Osteocyte (in vitro differentiated cells): ENCODE measurements at regions not wholly inside any gene's neighbourhood (a gene's known extent, or its start where the extent isn't known, plus 50 kb on each side); places are given as distances from the start of the nearest gene placed in this dataset.

ENCODE experiments used
- DNase-seq: peaks from one replicate; pipeline ENCODE4 v3.0.0; 2021; ENCODE audit warnings: mixed read lengths; ENCODE audit not compliant: unreplicated experiment; ENCODE audit errors: extremely low spot score
- H3K27ac Mint-ChIP-seq: one replicate; pipeline ENCODE4 v1.8.0; 2021; ENCODE audit warnings: mild to moderate bottlenecking, mixed read lengths; ENCODE audit not compliant: unreplicated experiment
- H3K27me3 Mint-ChIP-seq: one replicate; pipeline ENCODE4 v1.8.0; 2021; ENCODE audit warnings: mixed read lengths; ENCODE audit not compliant: unreplicated experiment
- H3K36me3 Mint-ChIP-seq: one replicate; pipeline ENCODE4 v1.8.0; 2021; ENCODE audit warnings: mixed read lengths; ENCODE audit not compliant: unreplicated experiment
- H3K4me1 Mint-ChIP-seq: one replicate; pipeline ENCODE4 v1.8.0; 2021; ENCODE audit warnings: mixed read lengths; ENCODE audit not compliant: unreplicated experiment
- H3K4me3 Mint-ChIP-seq: one replicate; pipeline ENCODE4 v1.8.0; 2021; ENCODE audit warnings: mild to moderate bottlenecking, moderate library complexity, mixed read lengths; ENCODE audit not compliant: unreplicated experiment
- H3K9me3 Mint-ChIP-seq: one replicate; pipeline ENCODE4 v1.8.0; 2021; ENCODE audit warnings: mixed read lengths; ENCODE audit not compliant: unreplicated experiment
- CTCF ChIP-seq: fragments of 200-600 bp; sonication (generic); IDR thresholded peaks from 2 replicates; pipeline ENCODE4 v1.5.0; 2021; ENCODE audit warnings: antibody characterized with exemption, mild to moderate bottlenecking, moderate library complexity

- no peak overlapping the region for H3K4me3 Mint-ChIP-seq
- H3K27me3 Mint-ChIP-seq, result no peaks in the 10 kb centered on the region
- no peaks in the 10 kb centered on the region for H3K9me3 Mint-ChIP-seq
- no peaks in the 10 kb centered on the region for H3K36me3 Mint-ChIP-seq
- no peak overlapping the region for H3K27ac Mint-ChIP-seq
- no peak for TF ChIP-seq CTCF
- no peaks in the 10 kb centered on the region for H3K4me1 Mint-ChIP-seq
- DNase-seq, result no peak
Measured at GRCh38 chr11:28715726-28716125, 607.5 kb downstream of the METTL15 start.

DNA sequence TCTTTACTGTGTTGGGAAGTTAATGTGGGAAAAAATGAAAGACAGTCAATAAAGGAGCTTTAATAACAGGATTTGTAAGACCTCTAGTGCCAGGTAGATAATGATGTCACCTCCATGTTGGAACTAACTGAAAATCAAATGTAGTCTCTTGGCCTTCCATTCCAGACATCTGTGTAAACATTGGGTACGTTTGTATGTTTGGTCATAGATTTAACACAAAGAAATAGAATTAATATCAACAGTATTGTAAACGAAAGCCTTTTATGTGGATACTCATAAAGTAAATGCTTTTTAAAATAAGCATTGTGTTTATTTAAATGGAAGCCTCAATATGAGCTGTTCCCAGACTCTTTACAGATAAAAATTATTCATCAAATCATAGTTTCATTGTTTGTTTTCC is 605.7 kb downstream of the METTL15 start:
- DNase-seq, result no peak
- no peak overlapping the region for H3K27ac Mint-ChIP-seq
- H3K4me3 Mint-ChIP-seq, result no peak overlapping the region
- TF ChIP-seq CTCF, result no peak
- H3K4me1 Mint-ChIP-seq, result no peaks in the 10 kb centered on the region
- H3K36me3 Mint-ChIP-seq, result no peaks in the 10 kb centered on the region
- H3K27me3 Mint-ChIP-seq, result no peaks in the 10 kb centered on the region
- H3K9me3 Mint-ChIP-seq, result no peaks in the 10 kb centered on the region

GRCh38 chr11:28708075-28708474 is 599.9 kb downstream of the METTL15 start:
- H3K27ac Mint-ChIP-seq, result no peak overlapping the region
- no peak overlapping the region for H3K4me3 Mint-ChIP-seq
- H3K27me3 Mint-ChIP-seq, result no peaks in the 10 kb centered on the region
- H3K4me1 Mint-ChIP-seq, result no peaks in the 10 kb centered on the region
- TF ChIP-seq CTCF, result no peak
- no peaks in the 10 kb centered on the region for H3K36me3 Mint-ChIP-seq
- no peak for DNase-seq
- peaks cover 3% of the 10 kb centered on the region for H3K9me3 Mint-ChIP-seq

- Mint-ChIP-seq H3K27ac (no peak overlapping the region), H3K4me1 (peaks cover 14% of the 10 kb centered on the region)
Measured at GRCh38 chr11:28704801-28705200, 596.6 kb downstream of the METTL15 start.

DNA sequence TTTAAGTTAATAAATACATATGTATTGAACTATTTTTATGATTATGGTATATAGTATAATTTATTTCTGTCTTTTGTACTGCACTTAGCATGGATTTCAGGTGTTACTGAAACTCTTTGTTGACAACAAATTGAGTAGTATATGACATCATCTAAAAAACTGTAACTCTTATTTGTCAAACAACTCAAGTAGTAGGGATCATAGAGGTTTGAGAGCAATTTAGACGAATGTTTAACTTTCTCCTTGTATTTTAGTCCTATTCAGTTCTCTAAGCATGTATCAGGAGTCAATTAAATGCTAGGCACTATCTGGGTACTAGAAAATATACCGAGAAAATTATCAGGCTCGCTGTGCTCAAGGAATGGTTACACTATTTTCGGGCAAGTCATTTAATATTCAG is 595.2 kb downstream of the METTL15 start:
- TF ChIP-seq CTCF, result no peak
- peaks cover 14% of the 10 kb centered on the region for H3K4me1 Mint-ChIP-seq
- no peak for DNase-seq
- peaks cover 3% of the 10 kb centered on the region for H3K9me3 Mint-ChIP-seq
- no peak overlapping the region for H3K4me3 Mint-ChIP-seq
- no peaks in the 10 kb centered on the region for H3K36me3 Mint-ChIP-seq
- H3K27me3 Mint-ChIP-seq, result no peaks in the 10 kb centered on the region
- no peak overlapping the region for H3K27ac Mint-ChIP-seq

More at GRCh38 chr11:28704801-28705200, 596.6 kb downstream of the METTL15 start:
- no peak for DNase-seq
- H3K27me3 Mint-ChIP-seq, result no peaks in the 10 kb centered on the region
- H3K4me3 Mint-ChIP-seq, result no peak overlapping the region
- no peaks in the 10 kb centered on the region for H3K36me3 Mint-ChIP-seq
- peaks cover 3% of the 10 kb centered on the region for H3K9me3 Mint-ChIP-seq
- TF ChIP-seq CTCF, result no peak
